GM10248 (cell line): ENCODE measurements at regions not wholly inside any gene's neighbourhood (a gene's known extent, or its start where the extent isn't known, plus 50 kb on each side); places are given as distances from the start of the nearest gene placed in this dataset.

Experiments used
- CTCF ChIA-PET: fragments of 300-600 bp; sonication (Branson Sonifier 250); formaldehyde crosslinking; extraction: SDS; loops from one replicate; lab custom pipeline; 2021; ENCODE audit warnings: antibody characterized with exemption; lab: Yijun Ruan, JAX
- POLR2A ChIA-PET: fragments of 350-650 bp; sonication (Branson Sonifier 250); formaldehyde crosslinking; extraction: SDS; loops from one replicate; lab custom pipeline; 2020; ENCODE audit warnings: antibody characterized with exemption; lab: Yijun Ruan, JAX
- DNase-seq: peaks from one replicate; pipeline ENCODE4 v3.0.0; 2012; ENCODE audit errors: extremely low spot score
- TF ChIP-seq, protein P1 (sequence below): IDR thresholded peaks from 2 replicates; pipeline ENCODE4 v1.5.1; 2012; ENCODE audit warnings: mild to moderate bottlenecking, low read depth; ENCODE audit errors: extremely low read depth, missing control alignments, control extremely low read depth

DNA sequence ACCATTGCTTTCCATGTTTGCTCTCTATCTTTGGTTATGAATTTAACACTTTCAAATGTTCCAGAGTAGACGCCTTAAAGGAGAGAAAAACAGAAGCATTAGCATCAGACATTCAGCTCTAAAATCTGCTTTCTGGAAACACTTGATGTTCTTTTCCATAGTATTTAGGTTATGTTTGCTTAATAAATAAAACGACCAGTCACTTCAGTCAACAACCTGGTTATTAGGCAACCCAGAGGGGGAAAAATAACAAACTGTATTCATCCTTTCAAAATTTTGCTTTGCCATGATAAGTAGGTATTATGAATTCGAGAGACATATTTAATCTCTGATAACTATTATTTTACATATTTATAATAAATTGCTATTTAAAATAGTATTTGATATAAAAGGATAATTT, 1044.7 kb downstream of the CDH9 start:
- TF ChIP-seq, protein P1, sequence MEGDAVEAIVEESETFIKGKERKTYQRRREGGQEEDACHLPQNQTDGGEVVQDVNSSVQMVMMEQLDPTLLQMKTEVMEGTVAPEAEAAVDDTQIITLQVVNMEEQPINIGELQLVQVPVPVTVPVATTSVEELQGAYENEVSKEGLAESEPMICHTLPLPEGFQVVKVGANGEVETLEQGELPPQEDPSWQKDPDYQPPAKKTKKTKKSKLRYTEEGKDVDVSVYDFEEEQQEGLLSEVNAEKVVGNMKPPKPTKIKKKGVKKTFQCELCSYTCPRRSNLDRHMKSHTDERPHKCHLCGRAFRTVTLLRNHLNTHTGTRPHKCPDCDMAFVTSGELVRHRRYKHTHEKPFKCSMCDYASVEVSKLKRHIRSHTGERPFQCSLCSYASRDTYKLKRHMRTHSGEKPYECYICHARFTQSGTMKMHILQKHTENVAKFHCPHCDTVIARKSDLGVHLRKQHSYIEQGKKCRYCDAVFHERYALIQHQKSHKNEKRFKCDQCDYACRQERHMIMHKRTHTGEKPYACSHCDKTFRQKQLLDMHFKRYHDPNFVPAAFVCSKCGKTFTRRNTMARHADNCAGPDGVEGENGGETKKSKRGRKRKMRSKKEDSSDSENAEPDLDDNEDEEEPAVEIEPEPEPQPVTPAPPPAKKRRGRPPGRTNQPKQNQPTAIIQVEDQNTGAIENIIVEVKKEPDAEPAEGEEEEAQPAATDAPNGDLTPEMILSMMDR: no peak
- no peak for DNase-seq
- ChIA-PET POLR2A (no interaction called here), CTCF (interaction anchor here (0.6 kb wide), 1 partner anchor 1319 kb away, joined by 3 read pairs; no protein-coding TSS in a partner anchor)

DNA sequence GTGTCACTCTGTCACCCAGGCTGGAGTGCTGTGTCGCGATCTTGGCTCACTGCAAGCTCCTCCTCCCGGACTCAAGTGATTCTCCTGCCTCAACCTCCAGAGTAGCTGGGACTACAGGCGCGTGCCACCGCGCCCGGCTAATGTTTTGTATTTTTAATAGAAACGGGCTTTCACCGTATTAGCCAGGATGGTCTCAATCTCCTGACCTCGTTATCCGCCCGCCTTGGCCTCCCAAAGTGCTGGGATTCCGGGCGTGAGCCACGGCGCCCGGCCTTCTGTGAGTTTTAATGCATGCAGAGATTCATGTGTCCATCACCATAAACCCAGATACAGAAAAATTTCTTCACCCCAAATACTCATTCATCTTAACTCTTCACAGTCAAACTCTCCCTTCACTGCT, 1046.7 kb downstream of the CDH9 start:
- ChIA-PET CTCF (no interaction called here), POLR2A (no interaction called here)
- TF ChIP-seq, protein P1: no peak
- DNase-seq: no peak

GRCh38 chr5:25990771-25991170, 1047.6 kb downstream of the CDH9 start:
- POLR2A ChIA-PET: no interaction called here
- CTCF ChIA-PET: no interaction called here
- TF ChIP-seq, protein P1: no peak
- no peak for DNase-seq

DNA sequence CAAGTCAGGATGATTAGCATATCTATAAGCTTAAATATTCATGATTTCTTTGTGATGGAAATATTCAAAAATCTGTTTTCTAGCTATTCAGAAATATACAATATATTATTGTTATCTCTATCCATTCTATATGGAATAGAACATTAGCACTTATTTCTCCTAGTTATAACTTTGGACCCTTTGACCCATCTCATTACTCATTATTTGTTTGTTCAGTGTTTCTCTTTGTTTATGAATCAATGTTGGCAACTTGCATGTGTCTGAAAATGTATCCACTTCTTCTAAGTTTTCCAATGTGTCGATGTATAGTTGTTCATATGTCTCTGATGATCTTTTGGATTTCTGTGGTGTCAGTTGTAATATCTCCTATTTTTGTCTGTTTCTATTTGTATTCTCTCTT, 1059.3 kb downstream of the CDH9 start:
- CTCF ChIA-PET: no interaction called here
- TF ChIP-seq, protein P1: no peak
- POLR2A ChIA-PET: no interaction called here
- no peak for DNase-seq

DNA sequence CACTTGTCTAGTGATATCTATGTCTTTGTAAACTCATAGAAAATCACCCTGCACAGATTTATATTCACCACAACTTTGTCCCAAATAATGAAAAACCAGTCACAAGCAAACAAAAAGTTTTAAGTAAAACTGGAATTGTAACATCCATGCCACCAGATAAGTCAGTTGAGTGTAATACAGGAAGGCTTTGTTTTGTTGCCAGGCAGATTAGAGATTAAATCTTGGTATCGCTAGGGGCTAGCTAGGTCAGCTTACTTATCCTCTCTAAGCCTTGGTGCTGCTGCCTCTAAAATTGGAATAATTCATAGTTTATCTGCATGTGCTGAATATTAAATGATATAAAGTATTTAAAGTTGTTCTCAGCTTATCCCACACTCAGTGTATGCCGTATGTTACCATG, 1062.5 kb downstream of the CDH9 start:
- TF ChIP-seq, protein P1: no peak
- POLR2A ChIA-PET: no interaction called here
- CTCF ChIA-PET: no interaction called here
- DNase-seq: no peak

DNA sequence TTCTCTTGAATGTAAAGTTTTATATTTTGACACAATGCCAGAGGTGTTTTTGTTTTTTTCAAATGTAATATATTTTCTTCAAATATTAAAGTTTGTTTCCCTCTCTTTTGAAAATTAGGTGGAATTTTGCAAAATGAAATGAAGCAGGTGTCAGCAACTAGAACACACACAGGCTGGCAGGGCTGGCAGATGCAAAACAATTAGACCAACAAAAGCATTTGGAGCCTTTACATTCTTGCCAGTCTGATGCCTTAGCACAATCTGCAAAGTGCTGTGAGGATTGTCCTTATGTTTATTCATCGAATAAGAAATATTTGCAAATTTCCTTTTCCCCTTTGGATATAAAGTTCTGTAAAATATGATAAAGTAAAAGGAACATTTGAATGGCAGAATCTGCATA, 1063.9 kb downstream of the CDH9 start:
- POLR2A ChIA-PET: no interaction called here
- DNase-seq: no peak
- TF ChIP-seq, protein P1: no peak
- CTCF ChIA-PET: no interaction called here
